ENCODE measurements at regions not wholly inside any gene's neighbourhood (a gene's known extent, or its start where the extent isn't known, plus 50 kb on each side); places are given as distances from the start of the nearest gene placed in this dataset.

GRCh38 chr13:97712770-97713169, 240.7 kb upstream of the IPO5 start:
- no peak for TF ChIP-seq SP1 (CRISPR knock-in tag; conservative IDR thresholded peaks at IDR 0.05)
- TF ChIP-seq CTCF (IDR thresholded peaks at IDR 0.05), result no peak
- TF ChIP-seq ZSCAN18 (CRISPR knock-in tag; IDR thresholded peaks at IDR 0.05), result no peak
- TF ChIP-seq TEAD1 (CRISPR knock-in tag; IDR thresholded peaks at IDR 0.05), result no peak
- TF ChIP-seq NFYB (CRISPR knock-in tag; conservative IDR thresholded peaks at IDR 0.05; ENCODE audit: low read depth), result no peak
- TF ChIP-seq E2F5 (CRISPR knock-in tag; IDR thresholded peaks at IDR 0.05), result no peak
- no peak for TF ChIP-seq JAZF1 (CRISPR knock-in tag; IDR thresholded peaks at IDR 0.05)
- TF ChIP-seq ATF3 (CRISPR knock-in tag; conservative IDR thresholded peaks at IDR 0.05), result no peak
- TF ChIP-seq ZNF263 (CRISPR knock-in tag; IDR thresholded peaks at IDR 0.05; ENCODE audit: low read depth), result no peak
- TF ChIP-seq MAX (CRISPR knock-in tag; IDR thresholded peaks at IDR 0.05), result no peak
